Hindlimb muscle (tissue), 1 donor: ENCODE measurements at regions not wholly inside any gene's neighbourhood (a gene's known extent, or its start where the extent isn't known, plus 50 kb on each side); places are given as distances from the start of the nearest gene placed in this dataset.

Experiments used
- DNase-seq: peaks from one replicate; pipeline ENCODE4 v3.0.0-alpha.2; 2013

DNA sequence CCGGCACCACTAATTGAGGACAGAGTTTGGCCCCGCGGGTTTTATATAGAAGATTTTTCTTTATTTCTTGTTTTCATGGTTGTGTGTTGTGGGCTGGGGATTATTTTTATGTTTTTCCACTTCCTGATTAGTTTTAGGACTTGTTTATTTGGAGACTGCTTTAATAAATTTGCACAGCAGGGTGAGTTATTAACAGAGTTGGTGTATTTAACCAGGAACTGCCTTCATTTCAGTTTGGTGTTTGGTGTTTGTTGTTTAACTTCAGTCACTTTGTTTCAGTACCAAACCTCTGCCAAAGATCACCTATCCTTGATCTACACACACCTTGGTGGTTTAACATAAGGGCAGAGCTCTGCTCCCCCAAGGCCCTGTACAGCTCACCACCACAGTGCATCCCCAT is 103.5 kb upstream of the LMO4 start:
- no peak for DNase-seq

GRCh38 chr1:87226341-87226760 is 102.3 kb upstream of the LMO4 start:
- peak; percentile 53 for DNase-seq

GRCh38 chr1:87227651-87228050 is 101.0 kb upstream of the LMO4 start:
- DNase-seq, result no peak

DNA sequence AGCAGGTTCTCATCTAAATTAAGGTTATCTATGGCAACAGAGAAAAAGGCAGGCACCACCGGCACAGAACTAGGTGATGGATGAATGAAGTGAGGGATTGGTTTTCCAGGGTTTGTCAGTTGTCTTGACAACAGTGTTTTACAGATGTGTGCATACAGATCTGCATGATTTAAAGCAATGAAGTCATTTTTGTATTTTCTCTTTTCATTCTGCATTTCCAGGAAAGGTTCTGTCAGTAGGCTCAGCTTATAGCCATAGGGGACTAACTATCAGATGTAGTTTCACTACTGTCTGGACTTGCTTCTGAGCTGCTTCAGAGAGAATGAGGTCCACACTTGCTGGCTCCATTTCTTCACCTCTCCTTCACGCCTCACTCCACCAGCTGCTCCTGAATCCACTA is 98.2 kb upstream of the LMO4 start:
- no peak for DNase-seq

DNA sequence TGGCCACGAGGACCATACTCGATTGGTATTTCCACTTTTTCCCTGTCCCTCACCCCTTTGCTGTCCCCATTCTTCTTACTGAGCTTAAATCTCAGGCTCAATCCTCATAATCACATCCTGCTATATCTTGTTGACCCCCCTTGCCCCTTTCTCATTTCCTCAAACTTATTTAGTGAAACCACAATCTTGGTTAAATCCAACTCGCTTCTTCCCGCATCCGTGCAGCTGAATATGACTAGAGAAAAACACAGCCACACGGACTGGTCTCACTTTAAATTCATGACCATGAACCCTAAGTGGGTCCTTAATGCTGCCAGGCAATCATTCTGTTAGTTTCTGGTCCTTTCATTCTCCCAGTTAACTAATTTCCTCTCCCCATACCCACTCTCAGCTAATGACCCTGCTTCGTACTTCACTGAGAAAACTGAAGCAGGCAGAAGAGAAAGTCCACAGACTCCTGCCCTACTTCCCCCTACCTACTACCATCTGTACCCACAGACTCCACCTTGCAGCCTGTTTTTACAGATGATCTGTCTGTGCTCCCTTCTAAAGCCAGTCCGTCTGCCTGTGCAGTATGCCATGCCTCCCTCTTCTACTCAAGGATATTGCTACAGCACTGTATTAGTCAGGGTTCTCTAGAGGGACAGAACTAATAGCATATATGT is 96.8 kb upstream of the LMO4 start:
- no peak for DNase-seq

- DNase-seq, result no peak
These were observed 92.1 kb upstream of the LMO4 start for GRCh38 chr1:87236585-87236984.

DNA sequence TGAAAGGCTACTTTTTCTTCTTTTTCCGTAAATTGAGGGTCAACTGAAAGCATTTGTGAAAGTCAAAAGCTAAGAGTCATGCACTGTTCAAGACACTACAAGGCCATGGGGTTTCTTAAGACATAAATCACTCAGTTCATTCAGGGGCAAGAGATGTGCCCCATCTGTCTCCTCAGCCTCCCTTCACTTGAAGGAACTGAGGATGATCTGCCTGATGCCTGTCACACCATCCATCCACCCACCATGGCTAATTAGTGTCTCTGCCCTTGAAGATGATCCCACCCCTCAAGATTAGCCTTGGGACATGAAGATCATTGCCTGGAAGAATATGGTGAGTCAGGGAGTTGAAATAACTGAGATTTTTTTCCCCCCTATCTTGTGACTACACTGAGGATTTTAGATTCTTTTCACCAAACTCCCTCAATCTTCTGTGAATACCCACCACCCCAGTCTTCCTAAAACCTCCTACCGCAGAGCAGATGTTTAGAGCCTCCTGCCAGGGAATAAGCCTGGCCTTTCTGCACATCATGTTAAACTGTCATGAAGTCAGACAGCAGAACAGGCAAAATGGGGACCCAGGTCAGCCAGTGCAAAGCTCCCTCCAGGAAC is 88.6 kb upstream of the LMO4 start:
- no peak for DNase-seq

GRCh38 chr1:87240661-87241285 is 87.9 kb upstream of the LMO4 start:
- no peak for DNase-seq

DNA sequence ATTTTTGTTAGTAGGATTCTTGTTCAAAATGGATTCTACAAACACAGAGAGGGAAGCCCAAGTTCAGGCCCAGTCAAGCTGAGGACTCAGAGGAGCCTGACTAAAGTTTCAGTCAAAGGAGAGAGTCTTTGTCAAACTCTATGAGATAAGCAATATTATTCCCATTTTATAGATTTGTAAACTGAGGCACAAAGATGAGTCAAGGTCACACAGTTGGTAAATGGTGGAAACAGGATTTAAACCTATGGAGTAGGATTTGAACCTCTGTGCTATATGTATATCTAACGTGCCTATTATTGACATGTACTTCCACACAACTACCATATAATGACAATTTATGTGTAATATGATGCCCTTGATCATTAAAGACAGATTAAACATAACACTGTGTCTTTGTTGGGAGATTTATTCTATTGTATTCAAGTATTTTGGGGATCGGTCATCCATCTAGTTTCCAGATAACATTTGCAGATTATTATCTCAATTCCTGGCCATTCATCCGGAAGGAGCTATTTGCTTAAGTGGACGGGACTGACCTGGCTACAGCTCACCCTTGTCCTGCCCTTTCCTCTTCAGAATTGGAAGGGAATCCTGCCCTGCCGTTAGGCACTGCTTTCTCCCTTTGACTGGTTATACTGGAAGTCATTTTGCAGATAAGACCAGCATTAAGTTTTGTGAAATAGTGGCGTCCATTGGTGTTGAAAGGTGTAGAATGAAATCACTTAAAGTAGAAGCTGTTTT is 86.1 kb upstream of the LMO4 start:
- DNase-seq, result no peak

DNA sequence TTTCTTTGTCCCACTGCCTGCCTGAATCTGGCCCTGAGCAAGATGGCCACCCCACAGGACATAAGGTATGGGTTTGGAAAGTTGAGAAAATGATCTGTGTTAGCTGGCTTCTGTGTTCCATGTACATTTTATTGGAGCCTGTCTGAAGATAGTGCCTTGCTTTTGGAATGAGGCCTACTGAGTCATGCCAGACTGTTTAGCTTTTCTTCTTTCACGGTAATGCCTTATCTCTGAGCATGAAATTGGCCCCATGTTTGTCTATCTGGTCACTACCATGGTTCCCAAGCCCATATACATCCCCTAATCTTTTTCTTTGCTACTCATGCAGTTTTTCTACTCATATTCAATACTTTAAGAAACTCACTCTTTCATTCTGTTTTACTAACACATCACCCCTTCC is 85.1 kb upstream of the LMO4 start:
- no peak for DNase-seq

GRCh38 chr1:87246436-87246835 is 82.2 kb upstream of the LMO4 start:
- DNase-seq, result peak; percentile 15

DNA sequence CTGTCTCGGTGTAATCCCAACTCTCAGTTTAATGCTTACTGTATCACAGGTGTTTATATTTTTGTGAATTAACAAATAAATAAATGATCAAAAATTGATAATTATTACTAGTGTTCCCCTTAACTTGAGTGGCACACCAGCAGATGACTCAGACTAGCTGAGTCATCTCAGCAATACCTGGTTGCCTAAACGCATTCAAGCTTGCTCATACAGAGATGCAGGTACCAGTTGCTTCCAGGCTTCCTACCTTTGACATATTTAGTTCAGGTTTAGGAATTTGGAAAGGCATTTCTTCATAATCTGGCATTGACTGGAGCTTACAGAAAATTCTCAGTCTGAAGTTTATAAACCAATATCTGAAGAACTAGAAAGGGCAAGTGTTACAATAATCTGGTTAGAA is 78.9 kb upstream of the LMO4 start:
- no peak for DNase-seq

GRCh38 chr1:87250336-87250735 is 78.3 kb upstream of the LMO4 start:
- DNase-seq, result no peak

DNA sequence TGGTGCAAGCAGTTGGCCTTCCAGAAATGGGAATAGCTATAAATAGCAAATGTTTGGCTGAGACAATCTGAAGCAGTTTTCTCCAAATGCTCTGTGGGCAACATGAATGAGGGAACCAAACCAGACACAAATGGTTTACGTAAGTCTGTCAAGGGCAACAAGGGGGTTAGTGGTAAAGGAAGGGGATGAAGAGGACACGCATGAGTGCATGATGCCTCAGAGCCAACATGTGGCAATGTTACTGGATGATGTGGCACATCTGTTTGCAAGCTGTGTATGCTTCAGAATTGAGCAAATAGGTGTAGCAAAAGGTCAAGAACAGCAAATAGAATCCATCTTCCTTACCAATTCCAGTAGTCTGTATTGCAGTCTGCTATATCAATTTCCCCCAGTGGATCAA is 76.3 kb upstream of the LMO4 start:
- DNase-seq, result no peak

GRCh38 chr1:87262688-87263087 is 66.0 kb upstream of the LMO4 start:
- no peak for DNase-seq

GRCh38 chr1:87263281-87263680 is 65.4 kb upstream of the LMO4 start:
- DNase-seq, result no peak

DNA sequence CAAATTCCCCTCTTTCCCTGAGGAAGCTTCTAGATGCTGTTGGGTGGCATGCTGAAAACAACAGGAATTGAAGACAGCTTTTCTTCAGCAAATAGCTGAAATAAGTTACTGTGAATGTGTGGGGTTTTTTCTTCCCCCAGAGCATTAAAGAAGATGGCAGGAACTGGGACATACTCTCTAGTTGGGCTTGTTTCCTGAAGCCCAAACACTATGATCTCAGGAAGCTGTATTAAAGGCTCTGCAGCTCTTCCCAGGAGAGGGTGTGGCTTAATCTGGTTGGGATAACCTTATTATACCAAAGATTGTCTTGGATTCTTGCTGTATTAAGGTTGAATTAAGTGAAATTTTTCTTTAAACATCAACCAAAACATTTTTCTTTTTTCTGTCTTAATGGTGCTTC is 64.9 kb upstream of the LMO4 start:
- no peak for DNase-seq

DNA sequence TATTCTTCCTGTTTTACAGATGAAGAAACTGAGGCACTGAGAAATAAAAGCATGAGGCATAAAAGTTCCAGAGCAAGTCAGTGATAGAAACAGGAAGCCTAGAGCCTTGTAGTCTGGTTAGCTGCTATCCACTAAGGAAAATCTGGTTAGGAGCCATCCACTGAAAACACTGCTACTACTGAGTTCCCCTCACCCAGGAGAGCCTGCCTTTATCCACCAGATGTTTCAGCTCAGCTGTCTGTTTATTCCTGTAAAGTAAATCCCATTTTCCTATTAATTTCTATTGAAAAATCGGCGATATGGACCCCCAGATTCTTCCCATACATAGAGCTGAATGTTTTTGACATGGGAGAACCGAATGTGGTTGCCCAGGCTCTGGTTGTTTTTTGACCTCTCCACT is 63.7 kb upstream of the LMO4 start:
- no peak for DNase-seq

DNA sequence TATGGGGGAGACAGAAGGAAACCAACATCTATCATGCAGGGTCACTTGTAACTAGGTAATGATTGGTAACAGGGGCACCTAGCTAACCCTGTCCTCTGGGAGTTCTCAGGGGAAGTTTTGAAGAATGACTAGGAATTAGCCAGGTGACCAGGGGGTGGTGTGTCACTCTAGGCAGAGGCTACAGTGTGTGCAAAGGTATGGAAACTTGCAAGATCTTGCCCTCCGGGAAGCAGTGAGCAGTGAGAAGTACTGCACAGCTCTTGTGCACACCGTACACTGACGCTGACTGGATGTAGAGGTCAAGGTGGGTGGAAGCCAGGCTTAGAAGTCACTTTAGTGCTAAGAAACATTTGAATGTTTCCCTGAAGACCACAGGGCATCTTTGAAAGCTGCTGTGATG is 62.9 kb upstream of the LMO4 start:
- DNase-seq, result no peak

DNA sequence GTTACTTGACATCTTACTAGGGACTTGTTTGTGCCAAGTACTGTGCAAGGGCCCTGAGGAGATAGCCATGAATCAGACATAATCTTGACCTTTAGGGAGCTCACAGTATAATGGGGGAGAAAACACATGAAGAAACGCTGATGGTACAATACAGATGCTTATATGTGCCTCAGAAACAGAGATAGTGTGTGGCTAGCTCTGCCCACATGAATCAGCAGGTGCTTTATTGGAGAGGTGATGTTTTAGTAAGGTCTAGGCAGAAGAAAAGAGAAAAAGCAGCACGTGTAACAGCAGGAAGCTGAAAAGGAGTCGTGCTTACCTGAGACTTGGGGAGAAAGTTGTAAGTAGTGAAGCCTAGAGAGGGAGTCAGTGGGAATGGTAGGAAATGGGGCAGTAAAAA is 60.6 kb upstream of the LMO4 start:
- DNase-seq, result no peak

DNA sequence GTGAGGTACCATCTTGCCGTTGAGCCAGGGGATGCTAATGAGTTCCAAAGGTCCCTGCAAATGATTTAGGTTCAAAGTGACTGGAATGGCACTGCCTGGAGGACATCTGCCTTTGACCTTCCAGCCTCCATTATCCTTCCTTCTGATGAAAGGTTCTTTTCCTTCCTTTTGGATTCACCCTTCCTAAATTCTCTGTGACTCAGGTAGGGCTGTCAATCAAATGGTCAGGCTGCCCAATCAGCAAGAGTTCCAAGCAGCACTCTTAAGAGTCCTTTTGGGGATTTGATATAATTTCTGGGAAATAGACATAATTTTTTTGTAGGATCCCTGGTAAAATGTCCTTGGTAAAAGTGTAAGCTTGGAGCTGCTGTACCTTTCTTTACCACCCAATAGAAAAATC is 58.8 kb upstream of the LMO4 start:
- no peak for DNase-seq

DNA sequence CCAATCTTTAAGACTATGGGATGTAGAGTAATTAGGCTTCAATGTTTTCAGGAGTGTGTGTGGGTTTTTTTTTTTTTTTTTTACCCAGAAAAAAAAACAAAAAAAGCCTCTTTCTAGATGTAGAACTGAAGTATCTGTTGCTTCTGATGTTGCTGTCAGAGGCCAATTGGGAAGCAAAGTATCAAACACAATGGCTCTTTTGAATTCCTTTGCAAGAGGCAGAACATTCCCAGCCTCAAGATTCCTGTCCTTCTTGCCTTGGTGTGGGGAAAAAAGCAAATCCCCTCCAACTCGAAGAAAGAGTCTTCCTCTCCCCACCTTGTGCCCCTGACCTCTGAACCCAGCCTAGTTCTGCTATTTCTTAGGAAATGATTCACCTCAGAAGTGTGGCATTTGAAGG is 55.4 kb upstream of the LMO4 start:
- no peak for DNase-seq

DNA sequence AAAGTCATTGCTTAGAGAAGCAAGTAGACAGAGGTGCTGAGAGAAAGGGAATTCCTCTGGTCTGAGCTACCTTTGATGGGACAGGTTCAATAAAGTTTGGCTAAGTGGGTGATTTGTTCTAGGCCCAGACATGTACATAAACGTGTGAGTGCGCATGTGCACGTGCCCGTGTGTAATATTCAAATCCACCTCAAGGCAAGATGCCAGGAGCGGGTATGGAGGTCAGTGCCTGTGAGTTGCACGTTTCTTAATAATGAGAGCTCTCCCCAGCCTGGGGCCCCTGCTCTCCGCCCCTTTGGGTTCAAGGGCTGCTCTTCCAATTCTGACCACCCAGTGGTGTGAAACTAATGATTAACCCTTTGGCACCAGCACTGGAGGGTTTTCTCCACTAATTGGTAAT is 53.8 kb upstream of the LMO4 start:
- DNase-seq, result no peak
